MM.1S (cell line): ENCODE measurements at regions not wholly inside any gene's neighbourhood (a gene's known extent, or its start where the extent isn't known, plus 50 kb on each side); places are given as distances from the start of the nearest gene placed in this dataset.

ENCODE experiments used
- CTCF ChIP-seq: fragments of 300-600 bp; sonication (generic); IDR thresholded peaks from 2 replicates; pipeline ENCODE4 v1.5.1; 2016; ENCODE audit warnings: antibody characterized with exemption, low read length, mixed read lengths
- EZH2 ChIP-seq: fragments of 300-600 bp; sonication (generic); optimal IDR thresholded peaks from 2 replicates; pipeline ENCODE3; 2017; ENCODE audit warnings: low read depth, mild to moderate bottlenecking, antibody characterized with exemption, low read length, mixed read lengths
- EZH2phosphoT487 ChIP-seq: fragments of 300-600 bp; sonication (generic); IDR thresholded peaks from 2 replicates; pipeline ENCODE4 v1.6.1; 2018; ENCODE audit warnings: antibody characterized with exemption, low read length

DNA sequence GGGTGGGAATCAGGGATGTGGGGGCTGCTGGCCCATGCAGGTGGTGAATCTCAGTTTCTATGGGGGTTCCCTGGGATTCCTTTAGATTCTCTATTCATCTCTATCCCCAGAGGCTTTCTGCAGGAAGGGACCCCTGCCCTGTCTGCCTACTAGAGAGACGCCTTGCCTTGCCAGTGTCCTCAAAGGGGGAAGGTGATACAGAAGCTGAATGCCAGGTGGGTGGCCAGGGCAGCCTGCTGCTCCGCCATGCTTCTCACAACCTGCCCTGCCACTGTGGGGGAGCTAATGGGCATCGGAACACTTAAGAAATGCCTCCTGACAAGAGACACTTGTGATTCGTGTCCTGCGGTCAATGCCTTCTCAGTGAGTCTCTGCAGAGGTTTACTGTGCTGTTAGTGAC, 368.4 kb downstream of the EN1 start:
- TF ChIP-seq CTCF (no peak), EZH2 (no peak), EZH2phosphoT487 (no peak)
